Suprapubic skin (tissue), 4 donors: ENCODE measurements at regions not wholly inside any gene's neighbourhood (a gene's known extent, or its start where the extent isn't known, plus 50 kb on each side); places are given as distances from the start of the nearest gene placed in this dataset.

Experiments used
- CTCF ChIP-seq, 2 donors: fragments of 200-600 bp in 1 of 2; fragments of 450-650 bp in 1 of 2; sonication (generic) in 1 of 2; IDR thresholded peaks; one replicate each; pipeline ENCODE4 v1.5.1; 2016 to 2019; ENCODE audit warnings: antibody characterized with exemption in 2 of 2, mild to moderate bottlenecking in 1 of 2, moderate library complexity in 1 of 2
- POLR2A ChIP-seq, 2 donors: fragments of 450-650 bp; IDR thresholded peaks; one replicate each; pipeline ENCODE4 v1.6.1; 2017; ENCODE audit warnings: antibody characterized with exemption in 2 of 2, mild to moderate bottlenecking in 2 of 2, moderate library complexity in 2 of 2
- POLR2AphosphoS5 ChIP-seq, 3 donors: sonication (generic); formaldehyde crosslinking; IDR thresholded peaks; one replicate each; pipeline ENCODE4 v1.6.1; 2017; ENCODE audit warnings: antibody characterized with exemption in 3 of 3

- TF ChIP-seq CTCF (IDR thresholded peaks at IDR 0.05), result no peak
- TF ChIP-seq POLR2AphosphoS5 (IDR thresholded peaks at IDR 0.05), result no peak
- TF ChIP-seq POLR2A (IDR thresholded peaks at IDR 0.05), result no peak
These were observed 101.2 kb upstream of the SYNDIG1 start for GRCh38 chr20:24368253-24368652.
